Tongue (tissue), 1 donor: ENCODE measurements at regions not wholly inside any gene's neighbourhood (a gene's known extent, or its start where the extent isn't known, plus 50 kb on each side); places are given as distances from the start of the nearest gene placed in this dataset.
A peak's percentile ranks its signal among the peaks of the same experiment; 100 is the strongest.
"Not testable (repeated sequence)": the region's sequence is repeated elsewhere in the genome, so short reads cannot be mapped to it uniquely, and the experiment has no call there.

Experiments
- DNase-seq: peaks from one replicate; pipeline ENCODE4 v3.0.0-alpha.2; 2015

DNA sequence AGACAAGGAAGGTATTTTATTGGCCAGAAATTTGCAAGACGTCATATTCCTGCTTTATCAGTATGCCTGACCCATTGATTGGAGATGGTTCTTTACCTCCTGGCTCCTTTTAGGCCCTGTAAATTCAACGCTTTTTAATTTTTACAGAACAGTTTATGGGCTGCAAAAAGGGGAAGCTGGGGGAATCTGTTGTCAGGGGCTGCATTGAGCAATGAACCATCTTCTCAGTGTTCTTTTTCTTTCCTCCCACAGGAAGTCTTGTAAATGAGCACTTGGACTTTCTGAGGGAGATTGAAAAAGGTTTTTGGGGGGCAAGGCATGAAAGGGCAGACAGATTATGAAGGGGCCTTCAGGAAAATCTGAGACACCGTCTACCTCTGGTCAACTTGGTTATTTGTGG, 503.6 kb upstream of the TNP1 start:
- DNase-seq = no peak

GRCh38 chr2:217362710-217363109, 502.8 kb upstream of the TNP1 start:
- DNase-seq = no peak

DNA sequence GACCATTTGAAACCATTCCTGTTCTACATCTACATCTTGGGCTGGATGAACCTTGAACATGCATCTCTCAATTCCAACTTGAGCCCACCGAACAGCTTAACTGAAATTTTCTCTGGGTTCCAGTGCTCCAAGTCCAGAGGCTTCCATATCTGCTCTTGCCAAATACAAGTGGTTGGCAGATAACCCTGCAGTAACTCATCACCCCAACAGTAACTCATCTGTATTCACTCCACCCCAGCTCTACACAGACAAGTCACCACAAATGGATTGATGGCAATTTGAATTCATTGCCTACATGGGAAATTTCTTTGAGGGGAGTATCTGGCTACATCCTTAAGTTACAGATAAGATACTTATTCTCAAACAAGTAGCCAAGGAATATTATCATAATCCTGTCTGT, 502.4 kb upstream of the TNP1 start:
- DNase-seq = no peak

DNA sequence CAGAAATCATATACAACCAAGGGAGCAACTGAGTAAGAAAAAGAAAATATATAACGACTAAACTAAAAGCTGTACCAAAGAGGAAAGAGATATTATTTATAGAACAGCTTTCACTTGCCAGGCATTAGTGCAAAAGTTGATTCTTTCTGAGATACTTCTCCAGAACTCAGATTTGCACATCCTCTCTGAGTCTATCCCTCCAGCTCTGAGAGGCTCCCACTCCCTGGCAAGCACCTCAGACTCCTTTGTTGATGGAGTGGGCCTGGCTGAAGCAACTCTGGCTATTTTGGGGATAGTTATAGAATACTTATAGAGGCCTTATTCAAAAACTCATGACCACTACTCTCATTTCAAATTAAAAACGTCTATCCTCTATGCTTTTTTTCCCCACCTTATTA, 501.6 kb upstream of the TNP1 start:
- DNase-seq = no peak

DNA sequence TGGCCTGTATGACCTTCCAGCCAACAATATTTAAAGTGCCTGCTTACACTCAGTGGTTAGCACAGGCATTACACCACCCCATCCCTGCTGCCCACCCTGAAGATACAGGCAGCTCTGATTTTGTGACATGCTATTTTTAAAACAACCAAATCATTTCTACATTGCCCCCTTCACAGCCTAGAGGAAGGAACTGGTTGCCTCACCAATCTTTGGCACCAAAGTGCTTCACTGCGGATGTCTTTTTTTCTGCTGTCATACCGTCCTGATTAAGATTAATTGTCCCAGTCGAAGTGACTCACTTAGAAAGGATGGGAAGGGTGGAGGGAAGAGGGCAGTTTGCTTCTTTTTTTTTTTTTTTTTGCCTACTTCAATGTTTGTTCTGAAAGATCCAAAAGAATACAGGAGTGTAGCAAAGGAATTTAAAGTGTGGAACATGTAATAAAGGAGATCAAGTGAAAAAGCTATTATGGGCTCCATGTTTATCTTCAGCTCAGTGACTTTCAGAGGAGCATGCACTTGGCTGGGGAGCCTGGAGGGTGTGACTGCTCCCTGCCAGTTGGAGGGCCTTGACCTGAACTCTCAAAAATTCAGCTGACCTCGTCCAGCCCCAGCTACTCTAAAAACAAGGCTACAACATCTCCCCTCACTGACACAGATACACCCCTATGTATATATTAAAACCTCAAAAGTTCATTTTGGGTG, 501.1 kb upstream of the TNP1 start:
- no peak for DNase-seq

- no peak for DNase-seq
Observed at GRCh38 chr2:217360111-217360510, 500.2 kb upstream of the TNP1 start.

GRCh38 chr2:217357886-217358620, 498.2 kb upstream of the TNP1 start:
- no peak for DNase-seq

DNA sequence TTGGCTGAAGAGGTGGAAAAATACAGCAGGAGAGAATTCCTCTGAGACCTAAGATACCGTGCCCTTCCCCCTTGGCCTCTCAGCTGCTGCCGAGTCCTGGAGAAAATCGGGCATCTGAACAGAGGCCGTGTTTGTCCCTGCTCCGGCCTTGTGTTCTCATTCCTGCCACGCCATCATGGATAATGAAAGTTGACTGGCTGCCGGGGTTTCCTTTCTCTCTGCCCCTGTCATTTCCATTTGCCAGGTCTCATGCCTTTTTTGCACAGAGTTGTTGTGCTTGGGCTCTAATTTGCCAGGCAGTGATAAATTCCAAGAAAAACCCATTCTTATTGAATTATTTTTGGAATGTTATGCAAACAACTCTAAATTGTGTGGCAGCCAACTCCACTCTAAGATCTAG, 496.9 kb upstream of the TNP1 start:
- peak; percentile 87 for DNase-seq

GRCh38 chr2:217356142-217356541, 496.3 kb upstream of the TNP1 start:
- DNase-seq = no peak

DNA sequence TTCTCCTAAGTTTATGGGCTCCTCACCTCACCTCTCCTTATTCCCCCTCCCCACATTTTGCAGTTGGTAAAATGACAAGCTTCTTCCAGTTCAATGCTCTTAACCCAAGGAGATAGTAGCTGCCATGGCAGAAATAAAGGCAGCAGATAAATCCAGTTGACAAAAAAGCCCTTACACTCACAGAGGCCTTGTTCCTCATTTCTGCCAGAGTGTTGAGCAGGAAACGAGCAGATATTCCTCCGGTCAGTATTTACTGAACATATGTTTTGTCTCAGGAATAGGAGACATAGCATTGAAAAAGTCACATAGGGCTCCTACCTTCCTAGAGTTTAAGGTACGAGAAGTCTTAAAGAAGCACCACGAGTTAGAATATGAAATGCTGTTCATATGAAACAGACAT, 493.7 kb upstream of the TNP1 start:
- DNase-seq = no peak

GRCh38 chr2:217351378-217351777, 491.5 kb upstream of the TNP1 start:
- no peak for DNase-seq

- no peak for DNase-seq
Observed at GRCh38 chr2:217349251-217349650, 489.4 kb upstream of the TNP1 start.

DNA sequence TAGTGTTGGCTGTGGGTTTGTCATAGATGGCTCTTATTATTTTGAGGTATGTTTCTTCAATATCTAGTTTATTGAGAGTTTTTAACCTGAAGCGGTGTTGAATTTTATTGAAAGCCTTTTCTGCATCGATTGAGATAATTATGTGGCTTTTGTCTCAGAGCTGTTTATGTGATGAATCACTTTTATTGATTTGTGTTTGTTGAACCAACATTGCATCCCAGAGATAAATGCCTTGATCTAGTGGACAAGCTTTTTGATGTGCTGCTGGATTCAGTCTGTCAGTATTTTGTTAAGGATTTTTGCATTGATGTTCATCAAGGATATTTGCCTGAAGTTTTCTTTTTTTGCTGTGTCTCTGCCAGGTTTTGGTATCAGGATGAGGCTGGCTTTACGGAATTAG, 487.8 kb upstream of the TNP1 start:
- not testable (repeated sequence) for DNase-seq

GRCh38 chr2:217346043-217346442, 486.2 kb upstream of the TNP1 start:
- DNase-seq = not testable (repeated sequence)

- DNase-seq = no peak
Observed at GRCh38 chr2:217340899-217341298, 481.0 kb upstream of the TNP1 start.

GRCh38 chr2:217340176-217340575, 480.3 kb upstream of the TNP1 start:
- no peak for DNase-seq

DNA sequence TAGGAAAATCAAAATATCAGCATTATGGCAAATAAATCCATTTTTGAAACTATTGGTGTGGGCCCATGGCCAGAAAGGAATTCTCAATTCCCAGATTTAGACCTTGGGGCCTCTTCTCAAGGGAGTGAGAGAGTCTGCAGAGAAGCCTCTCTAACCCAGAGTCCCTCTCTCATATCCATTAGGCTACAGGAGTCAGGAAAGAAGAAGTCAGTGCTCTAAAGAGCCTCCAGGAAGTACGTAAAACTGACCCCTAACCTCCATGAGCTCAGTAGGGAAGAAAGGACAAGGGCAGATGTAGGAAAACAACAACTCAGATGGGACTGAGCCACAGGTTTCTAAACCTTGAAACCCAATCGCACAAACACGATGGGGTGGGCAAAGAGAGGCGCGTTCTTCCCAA, 479.9 kb upstream of the TNP1 start:
- DNase-seq = no peak

GRCh38 chr2:217338306-217338916, 478.5 kb upstream of the TNP1 start:
- DNase-seq = peak; percentile 41

GRCh38 chr2:217337771-217338170, 477.9 kb upstream of the TNP1 start:
- DNase-seq = no peak

- DNase-seq = no peak
Observed at GRCh38 chr2:217336694-217337093, 476.8 kb upstream of the TNP1 start.

GRCh38 chr2:217335341-217335966, 475.6 kb upstream of the TNP1 start:
- DNase-seq = no peak

- DNase-seq = no peak
Observed at GRCh38 chr2:217334561-217334960, 474.7 kb upstream of the TNP1 start.

DNA sequence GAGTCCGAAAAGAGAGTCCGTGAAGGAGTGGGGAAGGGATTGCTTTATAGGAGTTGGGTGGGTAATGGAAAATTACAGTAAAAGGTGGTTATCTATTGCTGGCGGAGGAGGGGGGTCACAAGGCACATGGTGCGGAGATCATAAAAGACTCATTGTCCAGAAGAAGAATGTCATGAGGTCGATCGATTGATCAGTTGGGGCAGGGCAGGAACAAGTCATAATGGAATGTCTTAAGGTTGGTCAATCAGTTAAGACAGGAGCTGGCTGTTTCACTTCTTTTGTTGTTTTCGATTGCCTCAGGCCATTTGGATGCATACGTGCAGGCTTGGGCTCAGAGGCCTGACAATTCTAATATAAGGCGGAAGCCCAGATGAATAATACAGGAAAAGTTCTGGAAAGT, 473.0 kb upstream of the TNP1 start:
- DNase-seq = no peak
